Activated naive CD8-positive, alpha-beta T cell treated with anti-CD3 and anti-CD28 coated beads, Interleukin-2, amount 10 ng/mL, durations not matched to agents 7 days and 5 days (primary cell): ENCODE measurements at regions not wholly inside any gene's neighbourhood (a gene's known extent, or its start where the extent isn't known, plus 50 kb on each side); places are given as distances from the start of the nearest gene placed in this dataset.

ENCODE experiments used
- ATAC-seq: fragments of 150-1000 bp; cut with Tn5 transposase; one replicate; pipeline ENCODE4 v1.10.0; 2021; ENCODE audit warnings: low read depth, moderate library complexity
- POLR2A ChIA-PET: fragments of 350-600 bp; sonication (Branson Sonifier 250); formaldehyde crosslinking; loops from one replicate; lab custom pipeline; 2021; ENCODE audit warnings: antibody characterized with exemption; lab: Charles Lee
- DNase-seq: peaks from one replicate; pipeline ENCODE4 v3.0.0; 2021
- H3K27ac Mint-ChIP-seq: one replicate; pipeline ENCODE4 v1.8.0; 2022; ENCODE audit warnings: mild to moderate bottlenecking, mixed read lengths
- H3K27me3 Mint-ChIP-seq: one replicate; pipeline ENCODE4 v1.8.0; 2022; ENCODE audit warnings: mild to moderate bottlenecking, moderate library complexity, mixed read lengths
- H3K36me3 Mint-ChIP-seq: one replicate; pipeline ENCODE4 v1.8.0; 2021; ENCODE audit warnings: mild to moderate bottlenecking, mixed read lengths
- H3K4me1 Mint-ChIP-seq: one replicate; pipeline ENCODE4 v1.8.0; 2021; ENCODE audit warnings: mixed read lengths
- H3K4me3 Mint-ChIP-seq: one replicate; pipeline ENCODE4 v1.8.0; 2022; ENCODE audit warnings: mild to moderate bottlenecking, moderate library complexity, mixed read lengths
- H3K9me3 Mint-ChIP-seq: one replicate; pipeline ENCODE4 v1.8.0; 2021; ENCODE audit warnings: mixed read lengths

- Mint-ChIP-seq H3K36me3 (no peaks in the 10 kb centered on the region), H3K4me1 (no peaks in the 10 kb centered on the region), H3K4me3 (no peak overlapping the region), H3K27me3 (peaks cover 45% of the 10 kb centered on the region), H3K27ac (no peak overlapping the region), H3K9me3 (peaks cover under 1% of the 10 kb centered on the region)
- POLR2A ChIA-PET: no interaction called here
- no peak for ATAC-seq
- DNase-seq: no peak
Observed at GRCh38 chr5:73395256-73395655, 53.3 kb downstream of the FOXD1 start.

- POLR2A ChIA-PET: no interaction called here
- Mint-ChIP-seq H3K27me3 (peaks cover 45% of the 10 kb centered on the region), H3K9me3 (peaks cover 2% of the 10 kb centered on the region), H3K4me1 (no peaks in the 10 kb centered on the region), H3K27ac (no peak overlapping the region), H3K36me3 (no peaks in the 10 kb centered on the region), H3K4me3 (no peak overlapping the region)
- DNase-seq (no peak), ATAC-seq (no peak)
Observed at GRCh38 chr5:73394610-73395009, 54.0 kb downstream of the FOXD1 start.

- H3K27ac Mint-ChIP-seq: no peak overlapping the region
- H3K36me3 Mint-ChIP-seq: no peaks in the 10 kb centered on the region
- POLR2A ChIA-PET: no interaction called here
- H3K4me1 Mint-ChIP-seq: no peaks in the 10 kb centered on the region
- DNase-seq (no peak), ATAC-seq (no peak)
- no peak overlapping the region for H3K4me3 Mint-ChIP-seq
- H3K27me3 Mint-ChIP-seq: peaks cover 52% of the 10 kb centered on the region
- peaks cover 2% of the 10 kb centered on the region for H3K9me3 Mint-ChIP-seq
Observed at GRCh38 chr5:73393611-73394489, 54.7 kb downstream of the FOXD1 start.

GRCh38 chr5:73392775-73393174 lies 55.8 kb downstream of the FOXD1 start:
- H3K27me3 Mint-ChIP-seq: peaks cover 55% of the 10 kb centered on the region
- ATAC-seq (no peak), DNase-seq (no peak)
- peaks cover 2% of the 10 kb centered on the region for H3K9me3 Mint-ChIP-seq
- H3K4me1 Mint-ChIP-seq: peaks cover 7% of the 10 kb centered on the region
- no peaks in the 10 kb centered on the region for H3K36me3 Mint-ChIP-seq
- POLR2A ChIA-PET: no interaction called here
- H3K27ac Mint-ChIP-seq: no peak overlapping the region
- no peak overlapping the region for H3K4me3 Mint-ChIP-seq

DNA sequence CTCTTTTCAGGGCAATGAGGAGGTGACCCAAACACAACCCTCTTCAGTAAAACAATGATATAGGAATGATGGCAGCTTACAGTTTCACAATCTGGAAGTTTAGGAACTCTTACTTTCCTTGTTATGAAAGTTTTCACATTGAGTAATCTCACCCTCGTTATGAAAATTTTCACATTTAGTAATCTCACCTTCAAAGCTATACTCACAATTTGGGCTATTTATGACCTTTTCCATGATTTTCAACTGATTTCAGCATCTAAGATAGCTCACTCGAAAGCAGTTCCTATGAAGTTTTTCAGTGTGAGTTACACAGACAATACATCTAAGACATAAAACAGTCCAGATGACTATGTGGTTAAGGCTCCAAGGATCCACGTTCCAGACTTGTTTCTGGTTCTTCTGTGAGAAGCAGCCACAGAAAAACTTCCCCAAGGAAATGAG lies 57.1 kb downstream of the FOXD1 start:
- Mint-ChIP-seq H3K4me3 (no peak overlapping the region), H3K27me3 (peaks cover 53% of the 10 kb centered on the region), H3K27ac (no peak overlapping the region), H3K36me3 (no peaks in the 10 kb centered on the region), H3K4me1 (peaks cover 14% of the 10 kb centered on the region), H3K9me3 (peaks cover 2% of the 10 kb centered on the region)
- POLR2A ChIA-PET: no interaction called here
- ATAC-seq (no peak), DNase-seq (no peak)

DNA sequence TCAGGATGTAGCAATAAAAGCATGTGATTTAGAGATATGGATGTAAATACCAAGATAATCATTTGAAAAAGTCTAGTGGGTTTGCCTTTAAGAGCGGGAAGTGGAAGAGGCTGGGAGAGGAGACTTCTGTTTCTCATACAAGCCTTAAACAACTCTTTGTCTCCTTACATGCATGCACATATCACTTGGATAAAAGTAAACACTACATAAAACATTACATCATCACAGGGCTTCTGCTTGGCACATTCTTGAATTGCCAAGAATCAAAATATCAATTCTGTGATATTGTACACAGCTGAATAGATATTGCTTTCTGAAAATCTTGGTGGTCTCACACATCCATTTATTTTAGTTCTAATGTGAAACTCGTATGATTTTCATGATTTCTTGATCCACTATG lies 57.6 kb downstream of the FOXD1 start:
- H3K4me1 Mint-ChIP-seq: peaks cover 14% of the 10 kb centered on the region
- DNase-seq: no peak
- POLR2A ChIA-PET: no interaction called here
- no peak overlapping the region for H3K27ac Mint-ChIP-seq
- no peak overlapping the region for H3K4me3 Mint-ChIP-seq
- peaks cover 58% of the 10 kb centered on the region for H3K27me3 Mint-ChIP-seq
- peaks cover 4% of the 10 kb centered on the region for H3K9me3 Mint-ChIP-seq
- no peak for ATAC-seq
- no peaks in the 10 kb centered on the region for H3K36me3 Mint-ChIP-seq

DNA sequence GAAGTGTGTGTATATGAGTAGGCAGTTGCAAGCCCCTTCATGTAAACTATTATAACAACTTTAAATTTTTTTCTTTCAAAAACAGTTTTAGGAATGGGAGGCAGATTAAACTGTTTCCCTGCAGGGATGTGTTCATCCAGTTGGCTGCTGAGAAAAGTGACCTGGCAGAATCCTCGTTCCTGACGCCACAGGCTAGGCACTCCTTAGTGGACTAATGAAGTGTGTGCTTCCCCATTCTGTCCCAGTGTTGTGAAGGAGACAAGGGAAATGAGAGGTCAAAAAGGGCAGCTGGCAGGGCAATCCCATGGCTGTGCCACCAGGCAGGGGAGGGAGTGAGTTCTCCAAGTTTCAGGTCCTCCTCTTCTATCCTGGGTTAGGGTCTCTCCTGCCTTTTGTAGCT lies 59.8 kb downstream of the FOXD1 start:
- POLR2A ChIA-PET: no interaction called here
- Mint-ChIP-seq H3K27me3 (peaks cover 77% of the 10 kb centered on the region), H3K4me1 (peaks cover 14% of the 10 kb centered on the region), H3K36me3 (peaks cover 13% of the 10 kb centered on the region), H3K4me3 (no peak overlapping the region), H3K27ac (no peak overlapping the region), H3K9me3 (peaks cover 17% of the 10 kb centered on the region)
- DNase-seq: no peak
- ATAC-seq: no peak

DNA sequence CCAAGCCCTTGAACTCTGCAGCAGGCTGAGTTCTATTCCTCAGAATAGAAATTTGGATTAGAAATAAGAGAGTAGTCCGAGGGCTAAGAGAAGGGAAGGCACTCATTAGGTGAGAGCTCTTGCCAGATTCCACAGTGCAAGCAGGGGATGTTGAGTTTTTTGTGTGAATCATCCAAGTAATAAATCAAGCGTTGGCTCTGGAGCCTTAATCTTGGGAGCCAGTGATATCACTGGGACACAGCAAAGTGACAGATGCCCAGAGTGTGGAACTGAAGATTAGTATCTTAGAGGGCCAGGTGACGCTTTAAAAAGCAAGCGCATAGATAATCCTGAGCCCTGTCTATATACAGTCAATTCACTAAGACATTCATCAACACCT lies 60.3 kb downstream of the FOXD1 start:
- Mint-ChIP-seq H3K4me1 (peaks cover 14% of the 10 kb centered on the region), H3K9me3 (peaks cover 17% of the 10 kb centered on the region), H3K4me3 (peak overlapping the region; percentile 52), H3K36me3 (peaks cover 14% of the 10 kb centered on the region), H3K27ac (no peak overlapping the region), H3K27me3 (peaks cover 81% of the 10 kb centered on the region)
- POLR2A ChIA-PET: no interaction called here
- ATAC-seq (no peak), DNase-seq (no peak)

DNA sequence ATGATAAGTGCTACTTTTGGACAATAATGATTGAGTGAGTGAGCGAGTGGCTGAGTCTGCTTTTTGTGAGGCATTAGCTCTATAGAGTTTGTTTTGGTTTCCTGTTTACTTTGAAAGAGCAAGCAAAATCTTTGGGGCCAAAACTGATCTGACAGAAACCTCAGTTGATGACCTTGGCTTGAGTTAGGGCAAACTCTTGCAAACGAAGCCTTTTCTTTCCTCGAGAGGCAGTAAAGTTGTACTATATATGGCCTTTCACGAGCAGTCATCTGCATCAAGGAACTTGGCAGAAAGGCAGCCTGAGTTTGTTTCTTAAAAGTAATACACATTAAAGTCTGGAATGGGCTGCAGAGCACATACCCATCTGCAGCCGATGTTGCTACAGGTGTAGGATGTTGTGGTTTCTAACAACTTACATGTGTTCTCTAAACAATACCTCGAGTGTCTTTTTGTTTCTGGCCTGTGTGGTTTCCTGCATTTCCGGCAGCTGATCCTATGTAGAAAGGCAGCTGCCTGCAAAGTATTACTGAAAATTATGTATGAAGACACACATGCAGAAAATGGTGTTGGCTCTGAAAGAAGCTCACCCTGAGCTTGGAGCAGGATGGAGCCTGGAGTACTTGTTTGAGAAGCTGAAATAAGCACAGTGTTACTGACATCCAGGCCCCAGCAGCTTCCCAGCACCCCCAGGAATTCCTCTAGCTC lies 60.8 kb downstream of the FOXD1 start:
- Mint-ChIP-seq H3K36me3 (peaks cover 14% of the 10 kb centered on the region), H3K9me3 (peaks cover 17% of the 10 kb centered on the region), H3K27me3 (peaks cover 83% of the 10 kb centered on the region), H3K4me1 (peaks cover 14% of the 10 kb centered on the region), H3K4me3 (peak overlapping the region; percentile 52), H3K27ac (no peak overlapping the region)
- POLR2A ChIA-PET: no interaction called here
- DNase-seq: peak; percentile 43
- peak; percentile 97 for ATAC-seq

DNA sequence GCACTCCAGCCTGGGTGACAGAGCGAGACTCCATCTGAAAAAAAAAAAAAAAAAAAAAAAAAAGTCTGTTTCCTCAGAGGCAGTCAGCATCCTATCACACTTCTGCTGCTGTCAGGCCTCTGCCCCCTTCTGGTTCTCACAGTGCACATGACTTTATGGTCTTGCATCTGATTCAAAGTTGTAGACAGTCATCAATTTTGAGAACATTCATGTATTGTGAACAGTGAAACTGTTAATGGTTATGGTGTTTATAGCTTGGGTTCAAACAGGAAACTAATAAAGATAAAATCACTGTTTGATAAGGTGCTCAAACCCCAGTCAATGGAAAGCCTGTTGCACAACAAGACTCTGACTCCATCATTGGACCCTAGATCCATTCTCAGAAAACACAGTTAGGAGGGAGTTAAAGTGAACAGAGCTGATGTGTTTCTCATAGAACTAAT lies 61.4 kb downstream of the FOXD1 start:
- peaks cover 81% of the 10 kb centered on the region for H3K27me3 Mint-ChIP-seq
- ATAC-seq: no peak
- POLR2A ChIA-PET: no interaction called here

GRCh38 chr5:73384861-73385260 lies 63.7 kb downstream of the FOXD1 start:
- no peak for DNase-seq
- peaks cover 14% of the 10 kb centered on the region for H3K36me3 Mint-ChIP-seq
- peaks cover 76% of the 10 kb centered on the region for H3K27me3 Mint-ChIP-seq

More for the DNA sequence above, 61.4 kb downstream of the FOXD1 start:
- Mint-ChIP-seq H3K36me3 (peaks cover 14% of the 10 kb centered on the region), H3K27ac (no peak overlapping the region), H3K4me3 (peak overlapping the region; percentile 52), H3K4me1 (peaks cover 14% of the 10 kb centered on the region), H3K9me3 (peaks cover 17% of the 10 kb centered on the region)
- DNase-seq: no peak

GRCh38 chr5:73382401-73382740 lies 66.2 kb downstream of the FOXD1 start:
- Mint-ChIP-seq H3K36me3 (peaks cover 14% of the 10 kb centered on the region), H3K27me3 (peaks cover 83% of the 10 kb centered on the region), H3K4me3 (no peak overlapping the region), H3K27ac (no peak overlapping the region), H3K4me1 (peaks cover 5% of the 10 kb centered on the region), H3K9me3 (peaks cover 15% of the 10 kb centered on the region)
- ATAC-seq: no peak
- POLR2A ChIA-PET: no interaction called here
- DNase-seq: no peak

More at GRCh38 chr5:73384861-73385260, 63.7 kb downstream of the FOXD1 start:
- POLR2A ChIA-PET: no interaction called here
- H3K27ac Mint-ChIP-seq: no peak overlapping the region
- H3K4me3 Mint-ChIP-seq: no peak overlapping the region
- peaks cover 16% of the 10 kb centered on the region for H3K4me1 Mint-ChIP-seq
- H3K9me3 Mint-ChIP-seq: peaks cover 15% of the 10 kb centered on the region
- ATAC-seq: no peak

DNA sequence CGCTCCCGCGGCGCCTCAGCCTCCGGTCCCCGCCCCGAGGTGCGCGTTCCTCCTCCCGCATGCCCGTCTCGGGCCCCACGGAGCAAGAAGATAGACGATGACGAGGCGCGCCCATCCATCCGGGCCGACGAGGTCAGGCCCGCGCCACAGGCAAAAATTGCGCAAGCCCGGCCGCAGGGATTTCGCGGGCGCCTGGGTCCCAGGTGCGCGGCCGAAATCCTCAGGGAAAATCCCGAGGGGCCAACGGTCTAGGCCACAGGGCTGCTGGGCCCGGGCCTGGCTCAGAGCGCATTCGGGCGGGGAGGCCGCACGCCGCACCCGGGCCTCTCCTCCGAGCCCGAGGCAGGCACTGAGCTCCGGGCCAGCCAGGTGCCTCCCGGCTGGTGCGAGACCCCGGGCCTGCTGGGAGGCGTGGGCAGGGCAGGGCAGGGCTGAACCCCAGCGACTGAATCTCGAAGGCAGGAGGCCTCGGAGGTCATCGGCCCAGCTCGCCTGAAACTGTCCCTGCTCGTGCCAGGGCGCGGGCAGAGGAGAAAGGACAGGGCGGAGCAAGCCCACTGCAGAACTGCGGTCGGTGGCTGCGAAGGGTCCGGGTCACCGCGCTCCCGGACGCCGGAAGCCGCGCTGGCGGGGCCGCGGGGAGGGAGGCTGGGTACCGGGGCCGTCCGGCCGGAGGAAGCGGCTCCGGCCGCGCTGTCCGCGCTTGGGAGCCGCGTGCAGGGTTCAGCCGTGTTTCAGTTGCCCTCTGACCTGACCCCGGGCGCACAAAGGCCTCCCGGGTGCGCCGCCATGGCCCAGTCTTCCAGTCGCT lies 66.8 kb downstream of the FOXD1 start:
- no peak overlapping the region for H3K4me3 Mint-ChIP-seq
- peaks cover 14% of the 10 kb centered on the region for H3K36me3 Mint-ChIP-seq
- peaks cover 85% of the 10 kb centered on the region for H3K27me3 Mint-ChIP-seq
- no peak overlapping the region for H3K27ac Mint-ChIP-seq
- peaks cover 15% of the 10 kb centered on the region for H3K9me3 Mint-ChIP-seq
- POLR2A ChIA-PET: no interaction called here
- peaks cover 2% of the 10 kb centered on the region for H3K4me1 Mint-ChIP-seq
- peak; percentile 36 for DNase-seq
- no peak for ATAC-seq
